GM12891 (cell line): ENCODE measurements at regions not wholly inside any gene's neighbourhood (a gene's known extent, or its start where the extent isn't known, plus 50 kb on each side); places are given as distances from the start of the nearest gene placed in this dataset.

Experiments used
- POLR2A ChIP-seq: IDR thresholded peaks from 2 replicates; pipeline ENCODE4 v1.6.1; 2011; ENCODE audit warnings: low read depth, low read length, control low read depth
- POLR2AphosphoS5 ChIP-seq: IDR thresholded peaks from 2 replicates; pipeline ENCODE4 v1.6.1; 2011; ENCODE audit warnings: low read depth, low read length, control low read depth

DNA sequence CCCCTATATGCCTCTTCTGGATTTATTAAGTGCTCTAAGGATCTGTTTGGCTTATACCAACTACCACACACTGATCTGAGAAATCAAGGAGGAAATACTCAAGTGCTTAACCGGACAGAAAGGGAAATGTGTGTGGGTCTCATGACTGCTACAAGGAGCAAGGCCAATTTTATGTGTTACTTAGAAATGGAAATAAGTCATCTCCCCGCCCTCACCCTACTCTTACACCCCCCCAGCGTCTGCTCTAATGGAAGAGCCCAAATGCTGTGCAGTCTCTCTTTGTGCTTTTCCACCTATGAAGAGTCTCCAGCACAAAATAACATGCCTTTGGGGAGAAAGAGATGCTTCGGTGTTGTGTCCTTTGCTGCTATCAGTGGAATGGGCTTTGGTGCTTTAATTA is 428.8 kb upstream of the ARID1B start:
- TF ChIP-seq POLR2A (no peak), POLR2AphosphoS5 (no peak)
